ENCODE measurements at regions not wholly inside any gene's neighbourhood (a gene's known extent, or its start where the extent isn't known, plus 50 kb on each side); places are given as distances from the start of the nearest gene placed in this dataset.

DNA sequence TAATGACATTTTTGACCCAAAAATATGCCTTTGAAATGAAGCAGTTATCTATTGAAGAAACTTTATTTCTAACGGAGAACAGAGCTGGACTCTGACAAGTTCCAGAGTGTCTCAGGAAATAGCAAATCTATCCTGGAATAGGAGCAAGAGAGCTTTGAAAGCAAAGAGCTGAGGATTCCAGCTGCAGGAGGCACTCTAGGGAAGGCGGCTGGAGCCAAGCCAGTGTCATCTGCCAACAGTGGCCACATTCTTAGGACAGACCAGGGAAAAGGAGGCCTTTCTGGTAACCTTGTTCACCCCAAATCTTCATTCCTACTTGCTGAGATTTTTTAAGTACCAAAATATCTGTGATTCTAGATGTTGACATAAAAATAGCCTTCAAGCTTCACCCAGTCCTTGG is 493.5 kb upstream of the B3GAT1 start:
- TF ChIP-seq CTCF (IDR thresholded peaks at IDR 0.05; ENCODE audit: low read depth, low read length) = no peak
- TF ChIP-seq MYC (IDR thresholded peaks at IDR 0.05; ENCODE audit: low read depth, low read length) = no peak
- TF ChIP-seq POLR2A (IDR thresholded peaks at IDR 0.05; ENCODE audit: extremely low read depth, insufficient read length) = no peak
- TF ChIP-seq MAX (IDR thresholded peaks at IDR 0.05; ENCODE audit: low read depth, low read length) = no peak

Measured in NB4 (cell line).